ENCODE measurements at regions not wholly inside any gene's neighbourhood (a gene's known extent, or its start where the extent isn't known, plus 50 kb on each side); places are given as distances from the start of the nearest gene placed in this dataset.

- H3K36me3 ChIP-seq: no peaks in the 10 kb centered on the region
- H3K4me1 ChIP-seq: no peaks in the 10 kb centered on the region
- H3K4me3 ChIP-seq: no peak overlapping the region
- TF ChIP-seq, protein P1, sequence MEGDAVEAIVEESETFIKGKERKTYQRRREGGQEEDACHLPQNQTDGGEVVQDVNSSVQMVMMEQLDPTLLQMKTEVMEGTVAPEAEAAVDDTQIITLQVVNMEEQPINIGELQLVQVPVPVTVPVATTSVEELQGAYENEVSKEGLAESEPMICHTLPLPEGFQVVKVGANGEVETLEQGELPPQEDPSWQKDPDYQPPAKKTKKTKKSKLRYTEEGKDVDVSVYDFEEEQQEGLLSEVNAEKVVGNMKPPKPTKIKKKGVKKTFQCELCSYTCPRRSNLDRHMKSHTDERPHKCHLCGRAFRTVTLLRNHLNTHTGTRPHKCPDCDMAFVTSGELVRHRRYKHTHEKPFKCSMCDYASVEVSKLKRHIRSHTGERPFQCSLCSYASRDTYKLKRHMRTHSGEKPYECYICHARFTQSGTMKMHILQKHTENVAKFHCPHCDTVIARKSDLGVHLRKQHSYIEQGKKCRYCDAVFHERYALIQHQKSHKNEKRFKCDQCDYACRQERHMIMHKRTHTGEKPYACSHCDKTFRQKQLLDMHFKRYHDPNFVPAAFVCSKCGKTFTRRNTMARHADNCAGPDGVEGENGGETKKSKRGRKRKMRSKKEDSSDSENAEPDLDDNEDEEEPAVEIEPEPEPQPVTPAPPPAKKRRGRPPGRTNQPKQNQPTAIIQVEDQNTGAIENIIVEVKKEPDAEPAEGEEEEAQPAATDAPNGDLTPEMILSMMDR (IDR thresholded peaks at IDR 0.05): no peak
- no peaks in the 10 kb centered on the region for H3K27me3 ChIP-seq
- DNase-seq (ENCODE audit: low spot score): no peak
- no peaks in the 10 kb centered on the region for H3K9me3 ChIP-seq
- H3K27ac ChIP-seq: no peak overlapping the region
Observed at GRCh38 chr6:139801571-139802321, 427.3 kb upstream of the CITED2 start.

- H3K4me3 ChIP-seq: no peak overlapping the region
- H3K36me3 ChIP-seq: no peaks in the 10 kb centered on the region
- TF ChIP-seq, protein P1 (IDR thresholded peaks at IDR 0.05): no peak
- no peak overlapping the region for H3K27ac ChIP-seq
- no peaks in the 10 kb centered on the region for H3K9me3 ChIP-seq
- H3K27me3 ChIP-seq: no peaks in the 10 kb centered on the region
- H3K4me1 ChIP-seq: no peaks in the 10 kb centered on the region
- no peak for DNase-seq (ENCODE audit: low spot score)
Observed at GRCh38 chr6:139800837-139801236, 426.4 kb upstream of the CITED2 start.

DNA sequence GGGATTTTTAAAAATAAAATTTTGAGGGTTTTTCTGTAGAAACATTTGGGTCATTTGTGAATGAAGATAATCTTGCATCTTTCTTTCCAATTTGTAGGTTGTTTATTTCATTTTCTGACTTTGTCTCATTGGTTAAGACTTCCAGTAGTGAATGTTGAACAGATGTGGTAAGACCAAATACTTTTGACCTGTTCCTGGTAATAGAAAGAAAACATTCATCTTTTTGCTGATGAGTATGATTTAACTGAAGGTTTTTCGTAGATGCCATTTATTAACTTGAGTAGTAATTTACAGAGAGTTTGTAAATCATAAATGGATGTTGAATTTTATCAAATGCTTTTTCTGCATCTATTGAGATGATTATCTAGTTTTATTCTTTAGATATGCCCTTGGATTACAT is 416.1 kb upstream of the CITED2 start:
- Histone ChIP-seq H3K9me3 (peaks cover 0 to 14% of the 10 kb centered on the region in 2 donors), H3K4me3 (no peak overlapping the region), H3K27ac (no peak overlapping the region), H3K36me3 (no peaks in the 10 kb centered on the region), H3K27me3 (no peaks in the 10 kb centered on the region), H3K4me1 (no peaks in the 10 kb centered on the region)
- TF ChIP-seq, protein P1 (IDR thresholded peaks at IDR 0.05): no peak
- DNase-seq (ENCODE audit: low spot score): no peak

GRCh38 chr6:139784222-139784769 is 409.8 kb upstream of the CITED2 start:
- TF ChIP-seq, protein P1 (IDR thresholded peaks at IDR 0.05): no peak
- Histone ChIP-seq H3K27me3 (no peaks in the 10 kb centered on the region), H3K36me3 (no peaks in the 10 kb centered on the region), H3K9me3 (peaks cover 0 to 30% of the 10 kb centered on the region in 2 donors), H3K27ac (no peak overlapping the region), H3K4me1 (no peaks in the 10 kb centered on the region), H3K4me3 (no peak overlapping the region)
- no peak for DNase-seq (ENCODE audit: low spot score)

- no peaks in the 10 kb centered on the region for H3K27me3 ChIP-seq
- H3K4me3 ChIP-seq: no peak overlapping the region
- TF ChIP-seq, protein P1 (IDR thresholded peaks at IDR 0.05): no peak
- no peak for DNase-seq (ENCODE audit: low spot score)
- peaks cover 0 to 8% of the 10 kb centered on the region in 2 donors for H3K4me1 ChIP-seq
- peak overlapping the region in 1 of 2 donors; percentile 84 for H3K27ac ChIP-seq
- H3K36me3 ChIP-seq: no peaks in the 10 kb centered on the region
- H3K9me3 ChIP-seq: peaks cover 0 to 14% of the 10 kb centered on the region in 2 donors
Observed at GRCh38 chr6:139779988-139780774, 405.7 kb upstream of the CITED2 start.

Data from right atrium auricular region (tissue), 2 donors.